Gastroesophageal sphincter (tissue), 4 donors: ENCODE measurements at regions not wholly inside any gene's neighbourhood (a gene's known extent, or its start where the extent isn't known, plus 50 kb on each side); places are given as distances from the start of the nearest gene placed in this dataset.
"Not testable (repeated sequence)": the region's sequence is repeated elsewhere in the genome, so short reads cannot be mapped to it uniquely, and the experiment has no call there.

Experiments
- ATAC-seq: fragments of 150-250 bp; one replicate; pipeline ENCODE4 v1.9.1; 2016; ENCODE audit warnings: mild to moderate bottlenecking, moderate library complexity
- H3K27ac ChIP-seq, 4 donors: fragments of 200-600 bp; sonication (generic) in 3 of 4; 1 replicate in 3 of 4; 2 replicates in 1 of 4; pipeline ENCODE4 v1.5.1; 2016 to 2019
- H3K27me3 ChIP-seq: fragments of 200-600 bp; sonication (generic); one replicate; pipeline ENCODE4 v1.5.1; 2019
- H3K36me3 ChIP-seq, 2 donors: fragments of 200-600 bp; sonication (generic); one replicate each; pipeline ENCODE4 v1.5.1; 2019; ENCODE audit warnings: control low read depth in 1 of 2
- H3K4me1 ChIP-seq, 3 donors: fragments of 200-600 bp; sonication (generic); 1 replicate in 2 of 3; 2 replicates in 1 of 3; pipeline ENCODE4 v1.5.1; 2016 to 2019; ENCODE audit warnings: control low read depth in 2 of 3
- H3K4me3 ChIP-seq, 2 donors: fragments of 200-600 bp; sonication (generic); one replicate each; pipeline ENCODE4 v1.5.1; 2019; ENCODE audit warnings: mild to moderate bottlenecking in 1 of 2, moderate library complexity in 1 of 2
- H3K9me3 ChIP-seq, 3 donors: fragments of 200-600 bp; sonication (generic); one replicate each; pipeline ENCODE4 v1.5.1; 2017 to 2019; ENCODE audit warnings: control low read depth in 2 of 3
- EP300 ChIP-seq: sonication (generic); formaldehyde crosslinking; IDR thresholded peaks from one replicate; pipeline ENCODE4 v1.6.1; 2017; ENCODE audit warnings: antibody characterized with exemption, mild to moderate bottlenecking
- POLR2A ChIP-seq, 2 donors: fragments of 450-650 bp; IDR thresholded peaks; one replicate each; pipeline ENCODE4 v1.6.1; 2017; ENCODE audit warnings: antibody characterized with exemption in 2 of 2, mild to moderate bottlenecking in 2 of 2, moderate library complexity in 1 of 2
- POLR2AphosphoS5 ChIP-seq: sonication (generic); formaldehyde crosslinking; IDR thresholded peaks from one replicate; pipeline ENCODE4 v1.6.1; 2017; ENCODE audit warnings: antibody characterized with exemption
- WGBS, 2 donors: methylation state at CpG; one replicate each; pipeline ENCODE4 v1.1.5; 2018; ENCODE audit warnings: low coverage in 1 of 2; 5-methylcytosine and 5-hydroxymethylcytosine counted together
- TF ChIP-seq, protein P1 (sequence below), 4 experiments: fragments of 200-600 bp in 2 of 4; fragments of 450-650 bp in 2 of 4; sonication (generic) in 1 of 4; IDR thresholded peaks; one replicate each; pipeline ENCODE4 v1.5.1; 2017 to 2019; ENCODE audit warnings: antibody characterized with exemption in 4 of 4, mild to moderate bottlenecking in 2 of 4, moderate library complexity in 2 of 4

DNA sequence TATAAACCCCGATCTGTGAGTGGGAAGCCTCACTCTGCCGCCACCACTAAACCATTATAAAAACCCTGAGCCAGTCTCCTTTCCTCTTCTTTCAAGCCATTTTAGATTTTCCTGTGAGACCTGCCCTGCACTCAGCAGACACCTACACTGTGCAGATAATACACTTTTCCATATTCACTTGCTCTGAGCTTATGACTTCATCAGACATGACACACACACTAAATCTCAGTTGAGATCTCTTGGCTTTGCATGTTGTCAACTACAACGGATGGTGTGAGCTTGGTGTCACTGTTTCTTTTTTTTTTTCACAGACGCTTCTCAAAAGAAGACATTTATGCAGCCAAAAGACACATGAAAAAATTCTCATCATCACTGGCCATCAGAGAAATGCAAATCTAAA, 814.3 kb downstream of the TMEM121 start:
- H3K27ac ChIP-seq, H3K36me3 ChIP-seq, H3K4me3 ChIP-seq, H3K9me3 ChIP-seq, ATAC-seq, H3K4me1 ChIP-seq, H3K27me3 ChIP-seq: not testable (repeated sequence)
- 65 to 100% methylated on average over 1 to 2 of the region's 4 CpGs for WGBS, 2 donors

DNA sequence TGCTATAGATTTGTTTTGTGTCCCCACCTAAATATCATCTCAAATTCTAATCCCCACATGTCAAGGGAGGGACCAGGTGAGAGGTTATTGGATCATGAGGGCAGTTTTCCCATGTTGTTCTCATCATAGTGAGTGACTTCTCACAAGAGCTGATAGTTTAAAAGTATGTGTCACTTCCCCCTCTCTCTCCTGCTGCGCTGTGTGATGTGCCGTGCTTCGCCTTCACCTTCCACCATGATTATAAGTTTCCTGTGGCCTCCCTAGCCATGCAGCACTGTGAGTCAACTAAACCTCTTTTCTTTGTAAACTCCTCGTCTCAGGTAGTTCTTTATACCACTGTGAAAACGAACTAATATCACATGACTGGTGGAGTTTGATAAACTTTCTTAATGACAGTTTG, 814.8 kb downstream of the TMEM121 start:
- not testable (repeated sequence) for H3K36me3 ChIP-seq, H3K27me3 ChIP-seq, ATAC-seq, H3K9me3 ChIP-seq, H3K4me3 ChIP-seq, H3K27ac ChIP-seq, H3K4me1 ChIP-seq
- WGBS, 2 donors: 51 to 59% methylated on average over 5 of the region's 5 CpGs

DNA sequence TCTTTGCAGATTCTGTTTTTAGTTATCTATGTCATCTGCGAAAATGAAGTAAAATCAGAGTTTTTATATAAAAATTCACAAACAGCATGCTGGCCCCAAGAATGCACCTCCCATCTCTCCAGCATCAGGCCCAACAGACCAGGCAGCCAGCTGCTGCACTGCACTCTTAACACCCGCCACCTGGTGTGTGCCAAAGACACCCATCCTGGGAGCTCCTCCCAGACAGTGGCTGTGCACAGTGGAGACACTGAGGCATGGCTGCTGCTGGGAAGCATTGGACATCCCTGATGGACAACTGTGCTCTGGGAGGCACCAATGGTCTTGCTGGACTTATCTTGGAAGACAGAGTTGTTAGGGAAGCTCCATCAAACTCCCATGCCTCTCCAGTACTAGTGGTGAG, 817.2 kb downstream of the TMEM121 start:
- no peaks in the 10 kb centered on the region for H3K9me3 ChIP-seq
- H3K27ac ChIP-seq: no peak overlapping the region
- TF ChIP-seq EP300: no peak
- no peak for TF ChIP-seq POLR2AphosphoS5
- TF ChIP-seq, protein P1, sequence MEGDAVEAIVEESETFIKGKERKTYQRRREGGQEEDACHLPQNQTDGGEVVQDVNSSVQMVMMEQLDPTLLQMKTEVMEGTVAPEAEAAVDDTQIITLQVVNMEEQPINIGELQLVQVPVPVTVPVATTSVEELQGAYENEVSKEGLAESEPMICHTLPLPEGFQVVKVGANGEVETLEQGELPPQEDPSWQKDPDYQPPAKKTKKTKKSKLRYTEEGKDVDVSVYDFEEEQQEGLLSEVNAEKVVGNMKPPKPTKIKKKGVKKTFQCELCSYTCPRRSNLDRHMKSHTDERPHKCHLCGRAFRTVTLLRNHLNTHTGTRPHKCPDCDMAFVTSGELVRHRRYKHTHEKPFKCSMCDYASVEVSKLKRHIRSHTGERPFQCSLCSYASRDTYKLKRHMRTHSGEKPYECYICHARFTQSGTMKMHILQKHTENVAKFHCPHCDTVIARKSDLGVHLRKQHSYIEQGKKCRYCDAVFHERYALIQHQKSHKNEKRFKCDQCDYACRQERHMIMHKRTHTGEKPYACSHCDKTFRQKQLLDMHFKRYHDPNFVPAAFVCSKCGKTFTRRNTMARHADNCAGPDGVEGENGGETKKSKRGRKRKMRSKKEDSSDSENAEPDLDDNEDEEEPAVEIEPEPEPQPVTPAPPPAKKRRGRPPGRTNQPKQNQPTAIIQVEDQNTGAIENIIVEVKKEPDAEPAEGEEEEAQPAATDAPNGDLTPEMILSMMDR (IDR thresholded peaks at IDR 0.05): no peak
- no peak for TF ChIP-seq POLR2A (IDR thresholded peaks at IDR 0.05)
- ATAC-seq: no peak
- H3K4me3 ChIP-seq: no peak overlapping the region
- 43 to 58% methylated on average over 2 of the region's 2 CpGs for WGBS, 2 donors
- H3K27me3 ChIP-seq: peaks cover 24% of the 10 kb centered on the region
- no peaks in the 10 kb centered on the region for H3K36me3 ChIP-seq
- no peaks in the 10 kb centered on the region for H3K4me1 ChIP-seq

DNA sequence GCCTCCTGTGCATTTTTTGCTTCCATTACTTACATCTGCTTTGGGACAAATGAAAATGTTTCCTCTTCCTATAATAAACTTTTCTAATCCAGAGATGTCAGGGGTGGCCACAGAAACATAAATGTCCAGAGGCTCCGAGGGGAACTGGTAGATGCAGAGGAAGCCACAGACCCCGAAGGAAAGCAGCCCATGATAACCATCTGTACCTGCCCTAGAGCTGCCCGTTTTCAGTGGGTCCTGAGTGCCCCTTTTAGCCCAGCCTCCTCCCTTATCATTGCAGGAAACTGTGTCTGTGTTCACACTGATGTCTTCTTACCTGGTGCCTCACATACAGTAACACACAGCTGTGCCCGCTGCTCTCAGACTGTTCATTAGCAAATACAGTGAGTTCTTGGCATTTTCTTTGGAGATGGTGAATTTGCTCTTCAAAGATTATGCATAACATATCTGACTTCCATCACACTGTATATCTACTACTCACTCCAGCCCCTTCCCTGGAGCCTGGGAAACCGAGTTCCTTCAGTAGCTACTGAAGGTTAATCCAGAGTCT, 817.8 kb downstream of the TMEM121 start:
- WGBS, 2 donors: 19 to 22% methylated on average over 5 of the region's 5 CpGs
- ATAC-seq, H3K9me3 ChIP-seq, H3K36me3 ChIP-seq, H3K4me3 ChIP-seq, H3K27ac ChIP-seq, H3K4me1 ChIP-seq: not testable (repeated sequence)
- H3K27me3 ChIP-seq: peaks cover 24% of the 10 kb centered on the region

DNA sequence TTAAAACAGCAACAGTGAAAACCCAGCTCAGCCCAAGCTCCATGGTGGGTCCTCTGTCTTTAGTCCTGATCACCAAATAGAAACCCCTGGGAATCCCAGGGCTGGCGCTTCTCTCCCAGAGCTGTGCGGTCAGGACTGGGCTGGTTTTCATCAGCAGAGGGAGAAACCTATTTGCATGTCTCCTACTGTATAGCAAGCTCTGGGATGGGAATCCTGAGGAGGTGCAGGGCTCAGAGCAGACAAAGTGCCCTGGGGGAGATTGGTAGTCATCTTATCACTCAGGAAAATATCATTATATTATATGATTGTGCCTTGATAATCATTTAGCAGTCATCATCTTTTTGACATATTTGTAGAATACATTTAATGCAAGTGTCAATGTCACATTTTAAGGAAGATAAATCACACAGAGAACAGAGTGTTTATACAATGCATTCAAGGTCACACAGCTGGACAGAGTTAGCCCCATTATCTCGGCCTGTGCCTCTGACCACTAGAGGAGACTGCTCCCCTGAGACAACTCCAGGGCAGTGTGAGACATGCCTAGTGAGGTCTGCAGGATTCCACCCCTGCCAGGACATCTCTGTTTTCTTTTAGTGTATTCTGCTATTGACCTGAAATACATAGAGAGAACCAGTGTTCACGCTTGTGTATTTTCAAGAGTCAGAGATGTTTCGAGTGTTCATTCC, 818.6 kb downstream of the TMEM121 start:
- ATAC-seq: not testable (repeated sequence)

DNA sequence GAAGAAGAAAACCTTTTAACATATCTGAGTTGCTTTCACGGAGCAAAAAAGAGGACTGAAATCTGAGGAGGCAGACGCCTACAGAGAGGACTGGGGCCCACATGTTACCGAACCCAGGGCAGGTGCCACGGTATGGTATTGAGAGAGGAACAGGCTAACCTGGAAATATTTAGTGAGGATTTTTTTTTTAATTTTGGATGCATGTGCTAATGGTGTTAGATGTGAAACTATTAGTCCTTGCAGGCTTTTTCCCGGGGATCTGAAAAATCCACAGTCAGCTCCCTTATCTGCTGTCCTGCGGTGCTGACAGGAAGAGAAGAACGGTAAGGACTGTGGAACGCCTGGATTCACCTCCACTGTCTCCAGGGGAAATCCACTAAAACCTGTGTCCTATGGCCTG, 819.7 kb downstream of the TMEM121 start:
- H3K4me3 ChIP-seq: no peak overlapping the region
- H3K27me3 ChIP-seq: peaks cover 24% of the 10 kb centered on the region
- ATAC-seq: no peak
- no peaks in the 10 kb centered on the region for H3K4me1 ChIP-seq
- 60 to 63% methylated on average over 8 of the region's 8 CpGs for WGBS, 2 donors
- H3K27ac ChIP-seq: no peak overlapping the region
- no peaks in the 10 kb centered on the region for H3K9me3 ChIP-seq
- TF ChIP-seq, protein P1 (IDR thresholded peaks at IDR 0.05): no peak
- TF ChIP-seq EP300: no peak
- TF ChIP-seq POLR2AphosphoS5: no peak
- no peak for TF ChIP-seq POLR2A (IDR thresholded peaks at IDR 0.05)
- H3K36me3 ChIP-seq: no peaks in the 10 kb centered on the region

More for the DNA sequence above, 818.6 kb downstream of the TMEM121 start:
- H3K36me3 ChIP-seq, H3K9me3 ChIP-seq, H3K4me3 ChIP-seq, H3K27ac ChIP-seq, H3K4me1 ChIP-seq: not testable (repeated sequence)
- 60 to 65% methylated on average over 3 to 5 of the region's 5 CpGs for WGBS, 2 donors
- H3K27me3 ChIP-seq: peaks cover 24% of the 10 kb centered on the region

DNA sequence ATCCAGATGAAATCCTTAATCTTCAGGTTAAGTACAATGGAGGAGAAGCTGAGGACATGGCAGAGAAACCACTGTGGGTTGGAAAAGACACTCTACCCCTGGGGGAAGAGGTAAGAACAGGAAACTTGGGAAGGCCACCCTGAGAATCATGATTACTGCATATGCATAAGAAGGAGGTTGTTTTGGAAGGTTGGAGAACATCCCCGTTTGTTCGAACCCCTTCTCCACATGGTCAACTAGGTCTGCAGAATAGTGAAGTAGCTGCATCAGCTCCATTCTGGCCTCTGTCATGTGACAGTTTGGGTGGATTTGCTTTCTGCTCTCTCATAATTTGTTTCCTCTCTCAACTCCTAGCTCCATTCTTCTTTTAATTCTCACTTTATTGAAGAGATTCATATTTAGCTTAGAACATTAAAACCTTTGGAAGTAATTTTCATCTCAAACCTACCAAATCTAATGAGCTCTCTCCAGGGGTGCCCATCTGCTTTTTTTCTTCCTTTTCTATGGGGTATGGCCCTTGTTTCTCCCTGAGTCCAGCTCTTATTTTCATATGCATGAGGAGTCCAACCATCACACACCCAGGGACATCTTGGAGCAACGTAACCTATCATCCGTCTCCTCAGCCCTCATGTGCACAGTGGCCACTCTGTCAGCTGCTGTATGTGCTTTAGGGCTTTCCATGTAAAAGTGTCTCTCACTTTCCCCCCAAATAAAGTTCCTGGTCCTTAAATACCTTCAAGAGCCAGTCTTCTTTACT, 820.3 kb downstream of the TMEM121 start:
- H3K27me3 ChIP-seq: peaks cover 24% of the 10 kb centered on the region
- H3K4me1 ChIP-seq: no peaks in the 10 kb centered on the region
- 88 to 89% methylated on average over 4 of the region's 4 CpGs for WGBS, 2 donors
- no peaks in the 10 kb centered on the region for H3K36me3 ChIP-seq
- TF ChIP-seq POLR2A (IDR thresholded peaks at IDR 0.05): no peak
- TF ChIP-seq EP300: no peak
- TF ChIP-seq, protein P1 (IDR thresholded peaks at IDR 0.05): no peak
- TF ChIP-seq POLR2AphosphoS5: no peak
- no peak for ATAC-seq
- no peaks in the 10 kb centered on the region for H3K9me3 ChIP-seq
- no peak overlapping the region for H3K27ac ChIP-seq
- no peak overlapping the region for H3K4me3 ChIP-seq
